ENCODE measurements at regions not wholly inside any gene's neighbourhood (a gene's known extent, or its start where the extent isn't known, plus 50 kb on each side); places are given as distances from the start of the nearest gene placed in this dataset.
"Not testable (repeated sequence)": the region's sequence is repeated elsewhere in the genome, so short reads cannot be mapped to it uniquely, and the experiment has no call there.

DNA sequence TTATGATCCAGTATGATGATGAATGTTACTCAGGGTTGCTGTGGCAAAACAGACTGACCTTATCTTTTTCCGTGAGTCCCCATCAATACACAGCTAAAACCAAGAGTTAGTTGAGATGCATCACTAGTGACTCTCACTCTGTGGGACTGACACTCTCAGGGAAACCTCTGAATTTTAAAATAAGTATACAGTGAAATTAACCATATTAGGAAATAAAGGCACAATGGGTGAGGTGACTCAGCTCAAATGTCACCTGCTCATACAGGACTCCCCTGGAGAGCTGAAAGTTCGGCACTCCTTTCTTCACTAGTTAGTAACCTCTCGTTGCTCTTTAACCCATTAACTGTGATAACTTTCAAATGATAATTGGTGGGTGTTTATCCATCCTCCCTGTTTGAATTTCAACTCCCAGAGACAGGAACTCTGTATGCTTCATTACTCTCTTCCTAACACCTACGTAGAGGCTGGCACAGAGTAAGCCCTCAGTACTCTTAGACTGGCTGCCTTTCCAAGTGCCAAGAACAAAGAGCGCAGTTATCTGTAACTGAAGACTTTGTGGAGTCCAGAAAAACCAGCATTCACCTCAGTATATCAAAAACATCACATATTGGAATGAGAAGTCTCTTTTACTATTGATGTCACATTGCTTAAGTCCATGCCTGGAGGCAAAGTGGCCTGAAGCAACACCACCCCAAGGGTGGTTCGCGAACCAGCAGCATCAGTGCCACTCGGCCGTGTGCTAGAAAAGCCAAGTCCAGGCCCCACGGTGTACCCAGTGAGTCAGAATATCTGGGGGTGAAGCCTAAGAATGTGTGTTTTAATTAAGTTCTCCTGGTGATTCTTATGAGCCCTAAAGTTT lies 91.1 kb downstream of the NIBAN1 start:
- DNase-seq = no peak

DNA sequence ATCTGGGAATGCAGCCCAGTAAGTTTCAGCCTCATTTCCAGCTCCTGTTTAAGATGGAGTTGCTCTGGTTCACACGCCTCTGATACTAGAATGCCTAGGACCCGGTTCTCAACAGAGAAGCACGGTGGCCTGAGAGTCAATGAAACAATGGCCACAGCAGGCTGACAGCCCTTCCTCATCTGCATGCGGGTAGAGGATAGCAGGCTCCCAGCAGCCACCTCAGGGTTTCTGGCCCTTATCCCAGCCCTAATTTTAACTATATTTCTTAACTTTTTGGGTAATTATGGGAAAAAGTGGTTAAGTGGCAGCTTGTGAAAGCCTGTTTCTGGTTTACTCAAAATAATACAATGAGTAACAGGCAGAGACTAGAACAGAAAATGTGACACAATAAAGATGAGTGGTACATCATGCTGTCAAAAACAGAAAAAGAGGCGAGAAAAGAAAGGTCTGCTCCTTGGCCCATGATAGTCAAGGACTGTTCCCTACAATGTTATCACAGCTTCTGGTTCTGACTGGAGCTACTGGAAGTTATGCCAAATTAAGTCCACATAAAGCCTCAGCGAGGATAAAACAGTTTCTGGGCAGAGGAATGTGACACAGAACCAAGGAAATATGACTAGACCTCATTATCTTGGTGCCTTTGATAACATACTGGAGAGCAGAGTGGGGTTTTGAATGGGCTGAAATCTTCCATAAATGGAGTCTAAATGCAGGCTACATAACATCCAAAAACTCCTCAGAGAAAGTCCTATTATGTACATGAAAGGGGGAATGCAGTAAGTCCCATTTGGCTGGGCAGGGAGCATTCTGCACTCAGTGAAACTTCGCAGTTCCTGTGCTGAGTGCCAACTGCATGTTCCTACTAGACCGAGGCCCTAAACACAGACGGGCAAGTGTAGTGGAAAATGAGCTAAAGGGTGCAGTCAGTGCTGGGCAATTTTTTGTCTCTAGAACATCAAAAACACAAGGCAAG lies 92.1 kb downstream of the NIBAN1 start:
- peak; percentile 21 for DNase-seq

GRCh38 chr1:184879876-184880557 lies 94.3 kb downstream of the NIBAN1 start:
- no peak for DNase-seq

DNA sequence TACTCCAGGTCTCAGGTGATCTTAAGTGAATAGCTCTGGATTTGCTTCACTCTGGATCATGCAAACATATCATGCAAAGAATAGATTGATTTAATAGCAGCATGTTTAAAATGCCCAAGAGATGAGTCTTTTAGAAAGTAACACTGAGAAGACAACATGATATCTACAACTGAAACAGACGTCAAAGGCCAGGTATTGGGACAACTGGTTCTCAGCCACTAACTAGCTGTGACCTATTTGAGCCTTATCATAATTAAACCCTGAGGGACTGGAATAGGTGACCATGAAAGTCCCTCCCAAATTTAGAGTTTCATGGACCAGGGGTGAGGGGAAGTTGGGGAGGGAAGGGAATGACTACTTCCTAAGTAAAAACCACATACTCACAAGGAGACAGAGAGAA lies 95.7 kb downstream of the NIBAN1 start:
- no peak for DNase-seq

DNA sequence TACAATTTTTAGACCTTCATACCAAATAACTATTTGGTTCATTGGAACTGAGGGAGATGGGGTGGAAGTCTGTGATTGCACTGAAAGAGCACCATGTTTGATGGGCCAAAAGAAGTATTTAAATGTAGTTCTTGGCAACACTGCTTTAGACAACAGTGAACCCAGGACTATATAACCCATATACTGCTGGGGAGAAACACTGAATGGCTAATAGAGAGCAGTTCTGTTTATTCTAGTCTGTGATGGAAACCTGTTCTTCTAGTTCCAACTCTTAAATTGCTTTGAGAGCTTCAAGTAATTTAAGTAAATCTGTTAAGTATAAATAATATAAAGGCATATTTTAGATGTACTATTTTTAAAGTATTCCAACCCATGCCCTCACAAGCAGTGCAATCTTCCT lies 96.3 kb downstream of the NIBAN1 start:
- no peak for DNase-seq

GRCh38 chr1:184876015-184876414 lies 98.3 kb downstream of the NIBAN1 start:
- not testable (repeated sequence) for DNase-seq

DNA sequence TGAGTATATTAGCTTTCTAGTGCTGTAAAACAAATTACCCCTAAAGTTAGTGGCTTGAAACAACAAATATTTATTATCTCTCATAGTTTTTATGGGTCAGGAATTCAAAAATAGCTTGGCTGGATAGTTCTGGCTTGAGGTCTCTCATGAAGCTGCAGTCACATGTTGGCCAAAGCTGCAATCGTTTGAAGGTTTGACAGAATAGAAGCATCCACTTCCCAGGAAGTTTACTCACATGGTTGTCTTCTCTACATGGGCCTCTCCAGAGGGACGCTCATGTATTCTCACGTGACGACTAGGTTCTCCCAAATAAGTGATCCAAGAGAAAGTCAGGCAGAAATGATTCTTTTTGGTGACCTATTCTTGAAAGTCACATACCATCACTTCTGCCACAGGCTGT lies 99.1 kb downstream of the NIBAN1 start:
- no peak for DNase-seq

DNA sequence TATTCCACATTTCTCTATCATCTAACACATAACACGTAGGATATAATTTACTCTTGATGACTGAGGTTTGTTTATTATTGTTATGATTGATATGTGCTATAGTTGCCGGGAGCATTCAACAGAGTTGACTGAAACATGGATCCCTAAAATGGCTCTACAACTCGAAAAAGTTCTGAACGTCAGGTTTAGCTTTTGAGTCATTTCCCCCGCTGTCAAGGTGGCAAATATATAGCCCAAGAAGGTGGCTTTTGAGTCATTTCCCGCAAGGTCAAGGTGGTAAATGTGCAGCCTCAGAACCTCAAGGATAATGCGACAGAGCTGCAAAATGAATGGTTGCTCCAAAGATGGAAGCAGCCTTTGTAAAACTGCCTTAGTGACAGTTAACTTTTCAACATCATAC lies 104.0 kb downstream of the NIBAN1 start:
- no peak for DNase-seq

- DNase-seq = no peak
Observed at GRCh38 chr1:184867866-184868689, 106.2 kb downstream of the NIBAN1 start.

GRCh38 chr1:184866991-184867788 lies 107.1 kb downstream of the NIBAN1 start:
- peak; percentile 94 for DNase-seq

DNA sequence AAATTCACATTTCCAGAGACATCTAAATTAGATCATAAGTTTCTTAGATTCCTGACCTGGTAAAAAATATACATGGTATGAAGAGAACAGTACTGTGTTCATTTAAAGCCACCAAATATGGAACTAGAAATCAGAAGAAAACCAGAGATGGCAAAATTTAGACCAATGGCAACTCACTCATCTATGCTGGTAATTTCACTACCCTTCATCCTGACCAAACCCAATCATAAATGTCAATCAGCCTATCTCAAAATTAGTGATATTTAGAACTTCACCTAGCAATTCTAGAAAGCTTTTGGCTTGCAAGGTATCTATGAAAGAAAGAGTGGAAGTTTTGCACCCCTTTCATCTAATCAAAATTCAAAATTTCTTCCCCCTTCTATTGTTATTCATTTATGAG lies 107.7 kb downstream of the NIBAN1 start:
- DNase-seq = no peak

DNA sequence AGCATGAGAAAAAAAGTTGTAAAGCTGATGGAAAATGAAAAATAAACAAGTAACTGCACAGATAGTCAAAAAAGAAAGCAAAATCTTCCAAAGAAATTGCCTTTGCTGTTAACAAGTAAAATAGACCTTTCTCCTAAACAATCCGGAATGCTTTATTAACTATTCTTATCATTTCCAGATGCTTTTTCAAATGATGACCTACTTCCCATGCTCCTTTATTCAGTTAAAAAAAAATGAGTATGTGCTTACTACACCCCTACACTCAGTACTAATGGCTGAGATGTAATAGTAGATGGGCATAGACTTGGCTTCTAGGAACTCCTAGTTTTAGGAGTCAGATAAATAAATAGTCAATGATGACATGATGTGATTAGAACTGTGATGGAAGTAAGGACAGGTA lies 108.5 kb downstream of the NIBAN1 start:
- DNase-seq = no peak

- DNase-seq = no peak
Observed at GRCh38 chr1:184861755-184862336, 107.2 kb upstream of the EDEM3 start.

DNA sequence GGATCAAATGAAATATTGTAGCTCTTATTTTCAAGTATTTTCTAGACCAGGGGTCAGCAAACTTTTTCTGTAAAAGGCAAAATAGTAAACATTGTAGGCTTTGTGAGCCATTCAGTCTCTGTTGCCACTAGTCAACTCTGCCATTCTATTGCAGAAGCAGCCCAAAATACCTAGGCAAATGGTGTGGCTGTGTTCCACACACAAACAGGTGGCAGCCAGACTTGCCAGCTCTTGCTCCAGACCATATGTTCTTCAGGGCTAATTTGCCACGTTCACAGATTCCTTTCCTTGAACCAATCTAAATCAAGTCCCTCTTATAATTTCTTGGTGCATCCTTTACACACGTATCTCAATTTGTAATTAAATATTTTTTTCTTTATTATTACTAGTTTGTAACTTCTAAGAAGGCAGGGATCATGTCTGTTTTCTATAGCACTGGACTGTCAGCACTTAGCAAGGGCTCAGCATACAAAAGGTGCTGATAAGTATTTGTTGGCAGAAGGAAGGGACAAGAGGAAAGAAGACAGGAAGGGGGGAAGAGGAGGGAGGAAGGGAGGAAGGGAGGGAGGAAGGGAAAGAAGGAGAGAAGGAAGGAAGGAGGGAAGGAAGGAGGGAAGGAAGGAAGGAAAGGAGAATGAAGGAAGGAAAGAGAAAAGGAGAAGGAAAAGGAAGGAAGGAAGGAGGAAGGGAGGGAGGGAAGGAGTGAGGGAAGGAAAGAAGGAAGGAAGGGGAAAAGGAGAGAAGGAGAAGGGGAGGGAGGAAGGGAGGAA lies 106.5 kb upstream of the EDEM3 start:
- no peak for DNase-seq

GRCh38 chr1:184860535-184860934 lies 105.9 kb upstream of the EDEM3 start:
- DNase-seq = no peak

DNA sequence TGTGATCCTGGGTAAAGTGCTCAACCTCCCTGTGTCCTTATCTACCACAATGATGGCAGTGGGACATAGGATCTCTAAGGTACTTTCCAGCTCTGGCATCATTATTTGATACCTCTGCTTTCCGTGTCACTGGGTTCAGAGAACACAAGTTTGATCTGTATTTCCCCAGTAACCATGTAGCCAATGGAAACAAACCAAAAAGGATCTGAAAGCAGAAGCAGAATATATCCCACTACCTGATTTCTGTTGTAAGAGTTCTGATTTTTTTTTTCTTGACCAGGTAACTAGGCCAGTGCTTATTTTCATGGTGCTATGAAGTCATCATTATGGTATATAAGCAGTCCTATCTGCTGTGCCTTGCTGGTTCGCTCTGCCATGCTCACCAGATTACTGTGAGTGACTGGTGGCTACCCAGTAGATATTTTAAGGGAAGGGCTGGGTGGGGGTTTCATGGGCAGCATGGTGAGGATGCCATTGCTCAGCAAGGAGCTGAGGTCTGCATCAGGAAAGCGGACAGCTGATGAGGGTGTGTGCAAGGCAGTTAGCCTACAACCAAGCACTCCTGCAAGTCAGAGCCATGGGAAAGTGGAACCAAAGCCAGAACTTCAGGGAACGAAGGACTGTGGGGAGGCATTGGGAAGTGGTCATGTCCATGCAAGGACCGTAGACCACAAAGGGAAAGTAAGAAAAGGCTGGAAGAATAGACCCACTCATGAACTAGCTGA lies 104.9 kb upstream of the EDEM3 start:
- no peak for DNase-seq

DNA sequence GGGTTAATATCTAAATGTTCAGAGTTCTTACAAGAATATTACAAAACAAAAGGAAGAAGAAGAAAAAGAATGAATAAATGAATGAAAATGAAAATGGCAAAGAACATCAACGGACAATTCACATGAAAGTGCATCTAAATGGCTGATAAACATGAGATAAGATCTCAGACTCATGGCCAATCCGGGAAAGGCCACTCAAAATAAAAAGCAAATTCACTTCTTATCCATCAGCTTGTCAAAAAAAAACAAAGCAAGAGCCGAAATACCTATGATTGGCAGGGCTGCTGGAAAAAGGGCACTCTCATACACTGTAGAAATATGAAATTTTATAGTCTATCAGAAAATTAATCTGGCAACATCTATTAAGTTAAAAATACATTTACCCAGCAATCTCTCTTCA lies 103.6 kb upstream of the EDEM3 start:
- DNase-seq = no peak

- DNase-seq = peak; percentile 17
Observed at GRCh38 chr1:184854496-184855140, 100.0 kb upstream of the EDEM3 start.

GRCh38 chr1:184854036-184854435 lies 99.4 kb upstream of the EDEM3 start:
- no peak for DNase-seq

Measured in NCI-H226 (cell line).